Stomach (tissue), 4 donors: ENCODE measurements at regions not wholly inside any gene's neighbourhood (a gene's known extent, or its start where the extent isn't known, plus 50 kb on each side); places are given as distances from the start of the nearest gene placed in this dataset.

Source experiments
- CTCF ChIP-seq, 7 experiments: fragments of 450-650 bp in 4 of 7; fragments of 200-600 bp in 3 of 7; sonication (generic) in 3 of 7; IDR thresholded peaks; one replicate each; pipeline ENCODE4 v1.5.1; 2016 to 2019; ENCODE audit warnings: antibody characterized with exemption in 7 of 7, control low read depth in 2 of 7, mild to moderate bottlenecking in 1 of 7
- EP300 ChIP-seq: sonication (generic); formaldehyde crosslinking; IDR thresholded peaks from one replicate; pipeline ENCODE4 v1.6.1; 2017; ENCODE audit warnings: antibody characterized with exemption
- POLR2AphosphoS5 ChIP-seq, 3 donors: sonication (generic); formaldehyde crosslinking; IDR thresholded peaks; one replicate each; pipeline ENCODE4 v1.6.1; 2016; ENCODE audit warnings: antibody characterized with exemption in 3 of 3

DNA sequence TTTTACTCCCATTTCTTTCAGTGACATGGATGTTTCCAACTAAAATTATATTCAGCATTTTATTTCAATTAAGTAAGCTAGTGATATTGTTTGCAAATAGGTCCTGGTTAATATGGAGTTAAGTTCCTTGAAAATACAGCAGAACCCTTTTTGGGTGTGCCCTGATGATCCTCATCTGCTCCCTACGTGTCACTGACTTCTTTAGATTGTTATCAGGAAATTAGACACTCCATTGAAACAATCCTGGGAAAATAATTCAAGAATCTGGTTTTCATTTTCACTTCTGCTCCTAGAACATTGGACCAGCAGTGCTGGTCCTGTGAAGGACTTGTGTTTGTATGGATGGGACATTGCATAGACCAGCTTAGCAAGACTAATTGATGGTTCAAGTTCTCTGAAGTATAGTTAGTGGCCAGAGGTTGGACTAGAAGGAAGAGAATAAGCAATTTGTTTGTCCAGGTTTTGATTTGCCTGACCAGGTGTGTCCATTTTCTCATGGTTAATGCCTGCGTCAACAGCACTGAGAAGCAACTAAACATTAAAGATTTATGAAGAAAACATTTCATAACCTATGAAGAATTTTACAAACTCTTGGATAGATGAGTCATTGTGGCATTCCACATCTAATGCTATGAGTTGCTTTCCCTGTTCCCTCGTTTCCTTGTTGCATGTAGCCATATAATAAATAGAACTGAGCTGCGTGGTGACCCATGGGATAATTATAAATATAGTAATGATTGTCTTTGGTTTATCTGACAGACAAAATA lies 95.8 kb downstream of the ZPLD1 start:
- TF ChIP-seq POLR2AphosphoS5 (IDR thresholded peaks at IDR 0.05) = no peak
- TF ChIP-seq EP300 = no peak
- no peak for TF ChIP-seq CTCF (IDR thresholded peaks at IDR 0.05)
